H9 (cell line): ENCODE measurements at regions not wholly inside any gene's neighbourhood (a gene's known extent, or its start where the extent isn't known, plus 50 kb on each side); places are given as distances from the start of the nearest gene placed in this dataset.

Source experiments
- DNase-seq: peaks from one replicate; pipeline ENCODE4 v3.0.0-alpha.2; 2017
- H2AFZ ChIP-seq: one replicate; pipeline ENCODE4 v1.6.1; 2013; ENCODE audit warnings: mild to moderate bottlenecking, low read length, control low read depth, moderate library complexity
- H2AK5ac ChIP-seq: 2 replicates; pipeline ENCODE4 v1.6.1; 2013; ENCODE audit warnings: low read length, control low read depth, mixed read lengths; ENCODE audit not compliant: insufficient read length
- H2BK120ac ChIP-seq: one replicate; pipeline ENCODE4 v1.6.1; 2013; ENCODE audit warnings: low read depth, mild to moderate bottlenecking, low read length, control low read depth, inconsistent platforms; ENCODE audit not compliant: poor library complexity, severe bottlenecking
- H2BK12ac ChIP-seq: 2 replicates; pipeline ENCODE4 v1.6.1; 2013; ENCODE audit warnings: low read length, control low read depth, mixed read lengths, low read depth; ENCODE audit not compliant: insufficient read length
- H2BK15ac ChIP-seq: 2 replicates; pipeline ENCODE4 v1.6.1; 2013; ENCODE audit warnings: low read depth, low read length, control low read depth
- H2BK20ac ChIP-seq: one replicate; pipeline ENCODE4 v1.6.1; 2013; ENCODE audit warnings: low read depth, mild to moderate bottlenecking, low read length, control low read depth, inconsistent platforms; ENCODE audit not compliant: poor library complexity, severe bottlenecking
- H2BK5ac ChIP-seq: 2 replicates; pipeline ENCODE4 v1.6.1; 2013; ENCODE audit warnings: low read length, control low read depth, mixed read lengths; ENCODE audit not compliant: insufficient read length
- H3K14ac ChIP-seq: 2 replicates; pipeline ENCODE4 v1.6.1; 2013; ENCODE audit warnings: low read length, control low read depth; ENCODE audit not compliant: insufficient read depth
- H3K18ac ChIP-seq: 2 replicates; pipeline ENCODE4 v1.6.1; 2013; ENCODE audit warnings: low read depth, mild to moderate bottlenecking, mixed read lengths, low read length, control low read depth; ENCODE audit not compliant: insufficient read length
- H3K23ac ChIP-seq: 2 replicates; pipeline ENCODE4 v1.6.1; 2013; ENCODE audit warnings: low read length, control low read depth, mixed read lengths, low read depth; ENCODE audit not compliant: insufficient read length
- H3K23me2 ChIP-seq: 2 replicates; pipeline ENCODE4 v1.6.1; 2013; ENCODE audit warnings: low read depth, mild to moderate bottlenecking, mixed read lengths, low read length, control low read depth; ENCODE audit not compliant: insufficient read length, poor library complexity, severe bottlenecking
- H3K27ac ChIP-seq: 2 replicates; pipeline ENCODE4 v1.5.1; 2013; ENCODE audit warnings: low read length, control low read depth, mixed read lengths, low read depth; ENCODE audit not compliant: insufficient read length
- H3K27me3 ChIP-seq: 2 replicates; pipeline ENCODE4 v1.6.1; 2013; ENCODE audit warnings: low read length, control low read depth, inconsistent platforms; ENCODE audit not compliant: insufficient read depth
- H3K4ac ChIP-seq: 2 replicates; pipeline ENCODE4 v1.6.1; 2013; ENCODE audit warnings: low read depth, mild to moderate bottlenecking, control low read depth, inconsistent platforms, low read length, moderate library complexity
- H3K4me1 ChIP-seq: 2 replicates; pipeline ENCODE4 v1.6.1; 2013; ENCODE audit warnings: low read length, control low read depth, inconsistent platforms; ENCODE audit not compliant: insufficient read depth
- H3K4me2 ChIP-seq: 2 replicates; pipeline ENCODE4 v1.6.1; 2013; ENCODE audit warnings: low read length, control low read depth, mixed read lengths; ENCODE audit not compliant: insufficient read length, insufficient read depth
- H3K56ac ChIP-seq: 2 replicates; pipeline ENCODE4 v1.6.1; 2013; ENCODE audit warnings: low read depth, mild to moderate bottlenecking, mixed read lengths, low read length, control low read depth; ENCODE audit not compliant: insufficient read length
- H3K79me1 ChIP-seq: 2 replicates; pipeline ENCODE4 v1.6.1; 2013; ENCODE audit warnings: low read depth, mild to moderate bottlenecking, moderate library complexity, low read length, control low read depth, inconsistent platforms; ENCODE audit not compliant: insufficient read depth, poor library complexity, severe bottlenecking
- H3K79me2 ChIP-seq: 2 replicates; pipeline ENCODE4 v1.6.1; 2013; ENCODE audit warnings: low read length, control low read depth, inconsistent platforms; ENCODE audit not compliant: insufficient read depth
- H3K9ac ChIP-seq: 2 replicates; pipeline ENCODE4 v1.6.1; 2013; ENCODE audit warnings: low read length, control low read depth, mixed read lengths; ENCODE audit not compliant: insufficient read length; ENCODE audit errors: extremely low read depth
- H3K9me3 ChIP-seq: one replicate; pipeline ENCODE4 v1.6.1; 2013; ENCODE audit warnings: low read depth, low read length, inconsistent platforms; ENCODE audit not compliant: control insufficient read depth
- H3T11ph ChIP-seq: one replicate; pipeline ENCODE4 v1.6.1; 2013; ENCODE audit warnings: mild to moderate bottlenecking, low read length, control low read depth, inconsistent platforms
- H4K20me1 ChIP-seq: one replicate; pipeline ENCODE4 v1.6.1; 2013; ENCODE audit not compliant: control insufficient read depth, insufficient read length, insufficient read depth
- H4K5ac ChIP-seq: 2 replicates; pipeline ENCODE4 v1.6.1; 2013; ENCODE audit warnings: low read depth, mild to moderate bottlenecking, mixed read lengths, low read length, control low read depth; ENCODE audit not compliant: insufficient read length
- H4K8ac ChIP-seq: replicated peaks from 2 replicates; pipeline ENCODE4 v1.6.1; 2013; ENCODE audit warnings: low read length, control low read depth, mixed read lengths, low read depth; ENCODE audit not compliant: insufficient read length
- H4K91ac ChIP-seq: 2 replicates; pipeline ENCODE4 v1.6.1; 2013; ENCODE audit warnings: low read depth, mild to moderate bottlenecking, moderate library complexity, mixed read lengths, low read length, control low read depth; ENCODE audit not compliant: insufficient read length
- H3K27ac Mint-ChIP-seq, 3 experiments: 2 replicates in 2 of 3; 3 replicates in 1 of 3; pipeline ENCODE4 v1.8.0; 2020 to 2021; ENCODE audit warnings: mixed read lengths in 3 of 3, mild to moderate bottlenecking in 1 of 3, moderate library complexity in 1 of 3
- H3K27me3 Mint-ChIP-seq: 2 replicates; pipeline ENCODE4 v1.8.0; 2021; ENCODE audit warnings: low read depth, mild to moderate bottlenecking, moderate library complexity, mixed read lengths
- H3K36me3 Mint-ChIP-seq, 3 experiments: 2 replicates in 2 of 3; 3 replicates in 1 of 3; pipeline ENCODE4 v1.8.0; 2020 to 2021; ENCODE audit warnings: low read depth in 3 of 3, mixed read lengths in 3 of 3; ENCODE audit not compliant: insufficient read depth in 1 of 3
- H3K4me1 Mint-ChIP-seq, 2 experiments: 2 replicates each; pipeline ENCODE4 v1.8.0; 2020; ENCODE audit warnings: mixed read lengths in 2 of 2
- H3K4me3 Mint-ChIP-seq, 2 experiments: 2 replicates in 1 of 2; 3 replicates in 1 of 2; pipeline ENCODE4 v1.8.0; 2020 to 2021; ENCODE audit warnings: mild to moderate bottlenecking in 2 of 2, mixed read lengths in 2 of 2, moderate library complexity in 1 of 2
- H3K9me3 Mint-ChIP-seq, 2 experiments: 2 replicates in 1 of 2; 3 replicates in 1 of 2; pipeline ENCODE4 v1.8.0; 2020; ENCODE audit warnings: mild to moderate bottlenecking in 2 of 2, mixed read lengths in 2 of 2, moderate library complexity in 1 of 2
- WGBS: extraction: QIAGEN DNeasy Blood & Tissue Kit; methylation state at CpG from one replicate; pipeline ENCODE4 v1.1.7; 2013; ENCODE audit warnings: missing lambda C conversion rate, low lambda C conversion rate, mixed read lengths; ENCODE audit not compliant: insufficient read length; ENCODE audit errors: extremely low coverage; 5-methylcytosine and 5-hydroxymethylcytosine counted together
- TF ChIP-seq, protein P1 (sequence below): fragments of 200-600 bp; sonication (generic); conservative IDR thresholded peaks from 3 replicates; pipeline ENCODE4 v1.8.0; 2021; ENCODE audit warnings: antibody characterized with exemption, mild to moderate bottlenecking

DNA sequence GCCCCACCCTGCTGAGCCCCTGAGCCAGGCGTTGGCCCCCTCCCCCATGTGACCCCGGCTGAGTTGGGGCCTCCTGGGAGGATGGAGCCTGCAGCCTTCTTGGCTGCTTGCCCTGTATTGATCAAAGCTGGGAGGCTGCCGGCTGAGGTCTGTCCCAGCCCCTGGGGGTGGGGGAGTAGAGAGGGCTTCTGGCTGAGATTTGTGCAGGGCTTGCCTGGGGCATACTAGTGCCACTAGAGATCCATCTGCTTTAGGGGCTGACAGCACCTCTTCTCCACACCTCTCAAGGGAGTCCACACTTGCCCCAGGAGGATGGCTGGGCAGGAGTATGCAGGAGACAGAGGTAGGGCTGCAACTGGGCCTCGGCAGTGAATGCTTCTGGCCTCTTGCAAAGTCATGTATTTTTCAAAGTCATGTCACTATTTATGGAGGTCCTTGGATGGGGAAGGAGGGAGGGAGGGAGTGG lies 53.6 kb upstream of the SSBP3 start:
- no peak overlapping the region for H3K9ac ChIP-seq
- DNase-seq = no peak
- H3K9me3 ChIP-seq = no peaks in the 10 kb centered on the region
- no peak overlapping the region for H2BK5ac ChIP-seq
- H3K23ac ChIP-seq = no peak overlapping the region
- H4K8ac ChIP-seq = no peak overlapping the region
- no peak overlapping the region for H3K18ac ChIP-seq
- no peak overlapping the region for H2AK5ac ChIP-seq
- peaks cover 14% of the 10 kb centered on the region; the same call in 1 of the 2 replicates for H3K4me1 ChIP-seq
- no peak overlapping the region for H4K5ac ChIP-seq
- no peak overlapping the region; the same call in 1 of the 2 replicates for H3K14ac ChIP-seq
- H3K56ac ChIP-seq = no peak overlapping the region
- no peaks in the 10 kb centered on the region for H3K79me2 ChIP-seq
- TF ChIP-seq, protein P1, sequence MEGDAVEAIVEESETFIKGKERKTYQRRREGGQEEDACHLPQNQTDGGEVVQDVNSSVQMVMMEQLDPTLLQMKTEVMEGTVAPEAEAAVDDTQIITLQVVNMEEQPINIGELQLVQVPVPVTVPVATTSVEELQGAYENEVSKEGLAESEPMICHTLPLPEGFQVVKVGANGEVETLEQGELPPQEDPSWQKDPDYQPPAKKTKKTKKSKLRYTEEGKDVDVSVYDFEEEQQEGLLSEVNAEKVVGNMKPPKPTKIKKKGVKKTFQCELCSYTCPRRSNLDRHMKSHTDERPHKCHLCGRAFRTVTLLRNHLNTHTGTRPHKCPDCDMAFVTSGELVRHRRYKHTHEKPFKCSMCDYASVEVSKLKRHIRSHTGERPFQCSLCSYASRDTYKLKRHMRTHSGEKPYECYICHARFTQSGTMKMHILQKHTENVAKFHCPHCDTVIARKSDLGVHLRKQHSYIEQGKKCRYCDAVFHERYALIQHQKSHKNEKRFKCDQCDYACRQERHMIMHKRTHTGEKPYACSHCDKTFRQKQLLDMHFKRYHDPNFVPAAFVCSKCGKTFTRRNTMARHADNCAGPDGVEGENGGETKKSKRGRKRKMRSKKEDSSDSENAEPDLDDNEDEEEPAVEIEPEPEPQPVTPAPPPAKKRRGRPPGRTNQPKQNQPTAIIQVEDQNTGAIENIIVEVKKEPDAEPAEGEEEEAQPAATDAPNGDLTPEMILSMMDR = no peak
- H3K27ac ChIP-seq = no peak overlapping the region
- H3K36me3 Mint-ChIP-seq = no peaks in the 10 kb centered on the region
- no peak overlapping the region for H2BK15ac ChIP-seq
- H4K91ac ChIP-seq = no peak overlapping the region
- H3K23me2 ChIP-seq = no peaks in the 10 kb centered on the region
- no peaks in the 10 kb centered on the region for H4K20me1 ChIP-seq
- H3K4me3 Mint-ChIP-seq = no peak overlapping the region; a peak in 1 of 5 replicates
- WGBS = no CpG with 5 or more reads among the region's 4 CpGs
- H3K27me3 ChIP-seq = no peaks in the 10 kb centered on the region
- H2BK20ac ChIP-seq = no peak overlapping the region
- H3K4me1 Mint-ChIP-seq = peaks cover 48 to 63% of the 10 kb centered on the region in 2 experiments
- no peak overlapping the region for H2BK12ac ChIP-seq
- H3K9me3 Mint-ChIP-seq = no peaks in the 10 kb centered on the region
- no peak overlapping the region for H2BK120ac ChIP-seq
- peaks cover 5% of the 10 kb centered on the region for H3K27me3 Mint-ChIP-seq
- H3K27ac Mint-ChIP-seq = no peak overlapping the region
- H3K4ac ChIP-seq = no peak overlapping the region
- H2AFZ ChIP-seq = no peak overlapping the region
- no peaks in the 10 kb centered on the region for H3K79me1 ChIP-seq
- H3K4me2 ChIP-seq = no peak overlapping the region
- no peak overlapping the region for H3T11ph ChIP-seq
